ENCODE measurements at regions not wholly inside any gene's neighbourhood (a gene's known extent, or its start where the extent isn't known, plus 50 kb on each side); places are given as distances from the start of the nearest gene placed in this dataset.

GRCh38 chr2:43029186-43029585, 197.2 kb downstream of the ZFP36L2 start:
- H3K4me3 ChIP-seq (ENCODE audit: low read depth, low read length) = no peak overlapping the region
- no peak for DNase-seq (ENCODE audit: low read depth)
- no peak for TF ChIP-seq CTCF (IDR thresholded peaks at IDR 0.05; ENCODE audit: insufficient read depth, low read length)

GRCh38 chr2:43028188-43028587, 198.2 kb downstream of the ZFP36L2 start:
- DNase-seq (ENCODE audit: low read depth) = no peak
- no peak overlapping the region for H3K4me3 ChIP-seq (ENCODE audit: low read depth, low read length)
- no peak for TF ChIP-seq CTCF (IDR thresholded peaks at IDR 0.05; ENCODE audit: insufficient read depth, low read length)

- DNase-seq (ENCODE audit: low read depth) = peak; percentile 22
- H3K4me3 ChIP-seq (ENCODE audit: low read depth, low read length) = no peak overlapping the region
- TF ChIP-seq CTCF (IDR thresholded peaks at IDR 0.05; ENCODE audit: insufficient read depth, low read length) = no peak
These were observed 199.1 kb downstream of the ZFP36L2 start for GRCh38 chr2:43027097-43027873.

GRCh38 chr2:43026426-43027096, 199.8 kb downstream of the ZFP36L2 start:
- no peak for DNase-seq (ENCODE audit: low read depth)
- no peak overlapping the region for H3K4me3 ChIP-seq (ENCODE audit: low read depth, low read length)
- TF ChIP-seq CTCF (IDR thresholded peaks at IDR 0.05; ENCODE audit: insufficient read depth, low read length) = no peak

GRCh38 chr2:43025709-43026295, 200.6 kb downstream of the ZFP36L2 start:
- DNase-seq (ENCODE audit: low read depth) = no peak
- H3K4me3 ChIP-seq (ENCODE audit: low read depth, low read length) = no peak overlapping the region
- no peak for TF ChIP-seq CTCF (IDR thresholded peaks at IDR 0.05; ENCODE audit: insufficient read depth, low read length)

- TF ChIP-seq CTCF (IDR thresholded peaks at IDR 0.05; ENCODE audit: insufficient read depth, low read length) = peak; percentile 87
- DNase-seq (ENCODE audit: low read depth) = peak; percentile 57
- H3K4me3 ChIP-seq (ENCODE audit: low read depth, low read length) = no peak overlapping the region
These were observed 201.8 kb downstream of the ZFP36L2 start for GRCh38 chr2:43024515-43025011.

Measured in fibroblast of the aortic adventitia (primary cell).